ENCODE measurements at regions not wholly inside any gene's neighbourhood (a gene's known extent, or its start where the extent isn't known, plus 50 kb on each side); places are given as distances from the start of the nearest gene placed in this dataset.

DNA sequence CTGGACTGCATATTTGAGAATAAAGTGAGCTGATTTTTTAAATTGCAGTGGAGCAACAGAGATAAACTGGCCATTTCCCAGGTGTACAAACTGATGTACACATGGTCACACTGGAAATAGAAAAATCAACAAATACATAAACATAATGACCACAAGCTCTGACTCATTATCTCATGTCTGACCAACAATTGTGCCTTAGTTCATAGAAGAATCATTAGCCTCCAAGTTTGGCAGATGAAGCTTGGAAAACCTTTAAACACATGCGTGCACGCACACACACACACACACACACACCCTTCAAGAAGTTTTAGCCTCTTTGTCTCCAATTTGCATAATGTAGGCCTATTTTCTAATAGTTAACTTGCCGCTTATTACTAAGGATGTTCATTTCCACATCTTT is 308.9 kb upstream of the POM121L12 start:
- Histone ChIP-seq H3K36me3 (no peaks in the 10 kb centered on the region), H3K4me1 (replicated peaks) (no peaks in the 10 kb centered on the region), H3K27ac (no peak overlapping the region), H3K4me3 (no peak overlapping the region), H3K27me3 (replicated peaks; ENCODE audit: insufficient read depth) (no peaks in the 10 kb centered on the region), H3K9me3 (no peaks in the 10 kb centered on the region)
- intact Hi-C loops (cut with DNase I): no loop called here
- TF ChIP-seq POLR2AphosphoS5 (IDR thresholded peaks at IDR 0.05): no peak
- TF ChIP-seq POLR2A (IDR thresholded peaks at IDR 0.05): no peak
- TF ChIP-seq, protein P1, sequence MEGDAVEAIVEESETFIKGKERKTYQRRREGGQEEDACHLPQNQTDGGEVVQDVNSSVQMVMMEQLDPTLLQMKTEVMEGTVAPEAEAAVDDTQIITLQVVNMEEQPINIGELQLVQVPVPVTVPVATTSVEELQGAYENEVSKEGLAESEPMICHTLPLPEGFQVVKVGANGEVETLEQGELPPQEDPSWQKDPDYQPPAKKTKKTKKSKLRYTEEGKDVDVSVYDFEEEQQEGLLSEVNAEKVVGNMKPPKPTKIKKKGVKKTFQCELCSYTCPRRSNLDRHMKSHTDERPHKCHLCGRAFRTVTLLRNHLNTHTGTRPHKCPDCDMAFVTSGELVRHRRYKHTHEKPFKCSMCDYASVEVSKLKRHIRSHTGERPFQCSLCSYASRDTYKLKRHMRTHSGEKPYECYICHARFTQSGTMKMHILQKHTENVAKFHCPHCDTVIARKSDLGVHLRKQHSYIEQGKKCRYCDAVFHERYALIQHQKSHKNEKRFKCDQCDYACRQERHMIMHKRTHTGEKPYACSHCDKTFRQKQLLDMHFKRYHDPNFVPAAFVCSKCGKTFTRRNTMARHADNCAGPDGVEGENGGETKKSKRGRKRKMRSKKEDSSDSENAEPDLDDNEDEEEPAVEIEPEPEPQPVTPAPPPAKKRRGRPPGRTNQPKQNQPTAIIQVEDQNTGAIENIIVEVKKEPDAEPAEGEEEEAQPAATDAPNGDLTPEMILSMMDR (IDR thresholded peaks at IDR 0.05): no peak
- WGBS: 71% methylated on average over 3 of the region's 3 CpGs
- no peak for DNase-seq (ENCODE audit: low spot score)

DNA sequence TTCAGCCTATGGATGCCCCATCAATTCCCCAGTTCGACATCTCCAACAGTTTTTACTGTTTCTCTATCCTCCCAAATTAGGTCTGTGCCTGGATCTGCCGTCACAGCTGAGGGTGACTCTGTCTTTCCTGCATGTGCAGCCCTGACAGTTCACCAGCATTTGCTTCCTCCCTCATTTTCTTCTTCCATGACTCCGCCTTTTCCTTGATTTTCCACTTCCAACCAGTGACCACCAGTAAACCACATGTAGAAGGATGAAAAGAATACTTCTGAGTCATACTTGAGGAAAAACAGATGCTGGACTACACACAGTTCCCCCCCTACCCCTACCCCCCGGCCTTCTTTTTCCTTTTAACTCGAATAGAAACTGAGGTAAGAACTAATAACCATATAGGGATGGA is 311.8 kb upstream of the POM121L12 start:
- Histone ChIP-seq H3K4me1 (replicated peaks) (no peaks in the 10 kb centered on the region), H3K36me3 (no peaks in the 10 kb centered on the region), H3K4me3 (no peak overlapping the region), H3K27ac (no peak overlapping the region), H3K27me3 (replicated peaks; ENCODE audit: insufficient read depth) (no peaks in the 10 kb centered on the region), H3K9me3 (no peaks in the 10 kb centered on the region)
- TF ChIP-seq POLR2AphosphoS5 (IDR thresholded peaks at IDR 0.05): no peak
- TF ChIP-seq POLR2A (IDR thresholded peaks at IDR 0.05): no peak
- TF ChIP-seq, protein P1 (IDR thresholded peaks at IDR 0.05): no peak
- no peak for DNase-seq (ENCODE audit: low spot score)
- 78% methylated on average over 5 of the region's 5 CpGs for WGBS
- intact Hi-C loops (cut with DNase I): no loop called here

DNA sequence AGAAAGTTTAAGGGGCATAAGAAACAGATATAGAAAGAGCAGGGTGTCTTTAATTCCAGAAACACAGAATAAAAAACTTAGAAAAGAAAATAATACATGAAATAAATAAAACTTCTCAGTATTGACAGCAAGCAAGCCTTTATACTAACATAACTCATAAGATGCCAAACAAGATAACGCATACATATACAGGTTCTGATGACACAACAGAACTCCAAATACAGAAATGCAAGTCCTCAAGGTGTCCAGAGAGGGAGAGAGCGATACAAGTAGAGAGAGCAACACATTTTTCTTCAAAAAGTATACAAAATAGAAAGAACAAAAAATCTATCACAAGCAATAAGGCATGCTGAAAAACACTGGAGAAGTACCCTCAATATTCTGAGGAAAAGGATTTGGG is 314.6 kb upstream of the POM121L12 start:
- WGBS: 91% methylated on average over 2 of the region's 2 CpGs
- TF ChIP-seq POLR2AphosphoS5 (IDR thresholded peaks at IDR 0.05): no peak
- TF ChIP-seq, protein P1 (IDR thresholded peaks at IDR 0.05): no peak
- TF ChIP-seq POLR2A (IDR thresholded peaks at IDR 0.05): no peak
- intact Hi-C loops (cut with DNase I): no loop called here

DNA sequence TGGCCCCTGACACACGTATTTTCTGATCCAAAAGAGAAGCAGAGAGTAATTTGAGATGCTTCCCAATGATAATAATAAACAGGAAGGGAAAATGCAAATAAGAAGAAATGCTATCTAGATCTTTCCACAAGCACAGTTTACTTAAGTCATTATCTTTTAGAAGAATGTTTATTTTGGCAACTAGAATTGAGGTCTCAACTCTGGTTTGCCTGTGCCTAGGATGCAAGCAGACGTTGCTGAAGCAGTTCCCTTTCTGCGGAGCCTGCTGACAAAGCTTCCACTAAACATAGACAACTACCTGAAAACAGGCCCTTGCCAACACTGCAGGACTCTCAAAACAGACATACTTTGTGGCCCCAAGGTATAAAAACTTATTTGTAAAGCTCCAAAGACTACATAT is 315.8 kb upstream of the POM121L12 start:
- no peak overlapping the region for H3K4me3 ChIP-seq
- H3K4me1 ChIP-seq (replicated peaks): no peaks in the 10 kb centered on the region
- intact Hi-C loops (cut with DNase I): no loop called here
- no peak overlapping the region for H3K27ac ChIP-seq
- H3K36me3 ChIP-seq: no peaks in the 10 kb centered on the region
- DNase-seq (ENCODE audit: low spot score): no peak
- 24% methylated on average over 3 of the region's 3 CpGs for WGBS
- H3K27me3 ChIP-seq (replicated peaks; ENCODE audit: insufficient read depth): no peaks in the 10 kb centered on the region
- TF ChIP-seq POLR2A (IDR thresholded peaks at IDR 0.05): no peak
- no peak for TF ChIP-seq POLR2AphosphoS5 (IDR thresholded peaks at IDR 0.05)
- TF ChIP-seq, protein P1 (IDR thresholded peaks at IDR 0.05): no peak
- H3K9me3 ChIP-seq: no peaks in the 10 kb centered on the region

More for the DNA sequence above, 314.6 kb upstream of the POM121L12 start:
- Histone ChIP-seq H3K4me3 (no peak overlapping the region), H3K36me3 (no peaks in the 10 kb centered on the region), H3K4me1 (replicated peaks) (no peaks in the 10 kb centered on the region), H3K9me3 (no peaks in the 10 kb centered on the region), H3K27ac (no peak overlapping the region), H3K27me3 (replicated peaks; ENCODE audit: insufficient read depth) (no peaks in the 10 kb centered on the region)
- DNase-seq (ENCODE audit: low spot score): no peak

DNA sequence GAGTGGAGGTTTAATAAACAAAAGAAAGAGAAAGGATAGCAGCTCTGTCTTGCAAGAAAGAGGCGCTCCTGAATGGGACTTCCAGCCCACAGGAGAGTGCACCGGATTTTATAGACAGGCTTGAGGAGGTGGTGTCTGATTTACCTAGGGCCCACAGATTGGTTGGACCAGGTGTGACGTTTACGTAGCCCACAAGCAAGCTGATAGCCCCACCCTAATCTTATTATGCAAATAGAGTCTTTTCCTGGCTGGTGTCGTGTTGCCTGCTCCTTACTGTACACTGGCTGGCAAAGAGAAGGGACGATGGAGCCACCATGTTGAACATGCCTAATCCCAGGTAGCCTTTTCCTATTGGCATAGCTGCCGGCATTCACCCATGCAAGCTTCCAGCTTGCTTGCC is 319.7 kb upstream of the POM121L12 start:
- Histone ChIP-seq H3K36me3 (no peaks in the 10 kb centered on the region), H3K4me3 (no peak overlapping the region), H3K27me3 (replicated peaks; ENCODE audit: insufficient read depth) (no peaks in the 10 kb centered on the region), H3K4me1 (replicated peaks) (no peaks in the 10 kb centered on the region), H3K9me3 (no peaks in the 10 kb centered on the region), H3K27ac (no peak overlapping the region)
- 80% methylated on average over 7 of the region's 7 CpGs for WGBS
- no peak for DNase-seq (ENCODE audit: low spot score)
- TF ChIP-seq POLR2A (IDR thresholded peaks at IDR 0.05) (no peak), POLR2AphosphoS5 (IDR thresholded peaks at IDR 0.05) (no peak)
- TF ChIP-seq, protein P1 (IDR thresholded peaks at IDR 0.05): no peak
- intact Hi-C loops (cut with DNase I): no loop called here
